ENCODE measurements at regions not wholly inside any gene's neighbourhood (a gene's known extent, or its start where the extent isn't known, plus 50 kb on each side); places are given as distances from the start of the nearest gene placed in this dataset.

DNA sequence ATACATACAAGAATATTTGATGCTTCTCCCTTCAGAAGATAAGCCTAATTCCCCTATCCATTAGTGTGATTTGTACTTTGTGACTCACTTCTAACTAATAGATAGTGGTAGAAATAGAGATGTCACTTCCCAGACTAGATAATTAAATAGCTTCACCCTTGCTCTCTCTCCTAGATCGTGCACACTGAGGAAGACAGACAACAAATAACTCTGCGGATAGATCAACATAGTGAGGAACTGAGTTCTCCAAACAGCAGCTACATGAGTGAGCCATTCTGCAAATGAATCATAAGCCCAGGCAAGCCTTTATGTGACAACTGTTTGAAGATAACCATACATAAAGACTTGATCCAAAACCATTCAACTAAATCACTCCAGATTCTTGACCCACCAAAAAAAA lies 1083.4 kb upstream of the C9orf72 start:
- FAIRE-seq, result no peak
- DNase-seq (ENCODE audit: insufficient read length, low spot score), result no peak
- TF ChIP-seq POLR2A (IDR thresholded peaks at IDR 0.05; ENCODE audit: low read depth, low read length), result no peak

DNA sequence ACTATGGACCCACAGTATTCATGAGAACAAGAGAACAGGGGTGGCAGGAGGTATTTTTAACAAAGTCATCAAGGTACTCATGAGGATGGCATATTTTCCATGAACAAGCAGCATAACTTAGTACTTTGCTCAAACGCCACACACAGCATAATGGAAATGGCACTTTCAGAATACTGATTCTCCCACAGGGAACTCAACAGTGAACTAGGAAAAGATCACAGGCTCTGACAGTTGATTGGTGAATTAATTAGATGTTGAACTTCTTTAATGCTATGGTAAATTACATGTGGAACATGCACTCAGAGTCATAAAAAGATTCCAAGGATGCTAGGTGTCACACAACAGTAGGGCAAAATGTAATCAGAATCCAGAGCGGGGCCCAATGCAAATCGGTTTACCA lies 1088.6 kb upstream of the C9orf72 start:
- no peak for TF ChIP-seq POLR2A (IDR thresholded peaks at IDR 0.05; ENCODE audit: low read depth, low read length)
- DNase-seq (ENCODE audit: insufficient read length, low spot score) (no peak), FAIRE-seq (no peak)

DNA sequence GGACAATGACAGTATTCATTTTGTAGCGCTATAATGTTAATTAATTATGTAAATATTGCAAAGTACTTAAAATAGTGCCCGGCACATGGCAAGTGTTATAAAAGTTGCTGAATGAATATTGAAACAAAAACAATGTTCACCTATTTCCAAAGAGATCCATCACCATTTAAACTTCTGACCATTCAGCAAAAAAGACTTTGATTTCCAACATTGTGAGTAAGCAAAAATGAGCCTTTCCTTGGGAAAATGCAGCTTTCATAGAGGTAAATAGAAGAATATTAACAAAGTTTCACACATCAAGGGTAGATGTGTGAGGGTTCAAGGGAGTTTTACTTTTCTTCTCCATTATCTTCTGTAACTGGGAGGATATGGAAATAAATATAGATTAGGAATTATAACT lies 1089.4 kb upstream of the C9orf72 start:
- no peak for TF ChIP-seq POLR2A (IDR thresholded peaks at IDR 0.05; ENCODE audit: low read depth, low read length)
- DNase-seq (ENCODE audit: insufficient read length, low spot score) (no peak), FAIRE-seq (no peak)

DNA sequence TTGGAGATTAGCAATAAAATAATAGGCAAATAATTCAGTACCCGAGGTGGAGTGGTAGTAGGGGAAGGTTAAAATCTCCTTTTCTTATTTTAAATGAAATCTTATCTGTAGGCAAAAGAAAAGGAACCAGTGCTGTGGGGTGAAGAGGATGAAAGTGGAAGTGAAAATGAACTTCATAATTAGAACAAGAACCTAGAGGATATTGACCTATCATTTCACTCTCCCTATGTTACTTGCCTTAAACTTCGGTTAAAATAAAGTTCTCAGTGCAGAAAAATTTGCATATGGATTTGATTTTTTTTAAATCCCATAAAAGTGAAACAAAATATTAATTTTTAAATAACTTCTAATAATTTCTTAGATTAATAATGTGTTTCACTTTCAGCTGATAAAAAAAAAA lies 1094.9 kb upstream of the C9orf72 start:
- FAIRE-seq, result no peak
- TF ChIP-seq POLR2A (IDR thresholded peaks at IDR 0.05; ENCODE audit: low read depth, low read length), result no peak
- DNase-seq (ENCODE audit: insufficient read length, low spot score), result no peak

DNA sequence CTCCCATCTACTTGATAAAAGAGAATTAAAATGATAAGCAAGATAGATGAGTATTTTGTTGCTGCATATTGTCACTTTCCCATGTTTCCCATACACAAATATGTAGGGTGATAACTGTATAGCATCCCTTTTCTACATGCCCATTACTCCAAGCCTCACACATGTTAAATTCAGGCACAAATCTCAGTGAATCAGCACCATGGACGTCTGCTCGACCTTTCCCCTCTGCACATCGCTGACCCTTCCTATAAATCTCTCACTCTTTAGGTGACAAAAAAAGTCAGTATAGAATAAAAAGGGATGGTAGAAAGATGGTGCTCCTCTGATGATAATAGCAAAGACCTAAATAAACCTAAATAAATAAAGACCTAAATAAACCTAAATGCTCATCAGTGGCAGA lies 1097.7 kb upstream of the C9orf72 start:
- DNase-seq (ENCODE audit: insufficient read length, low spot score), result no peak
- no peak for FAIRE-seq
- no peak for TF ChIP-seq POLR2A (IDR thresholded peaks at IDR 0.05; ENCODE audit: low read depth, low read length)

DNA sequence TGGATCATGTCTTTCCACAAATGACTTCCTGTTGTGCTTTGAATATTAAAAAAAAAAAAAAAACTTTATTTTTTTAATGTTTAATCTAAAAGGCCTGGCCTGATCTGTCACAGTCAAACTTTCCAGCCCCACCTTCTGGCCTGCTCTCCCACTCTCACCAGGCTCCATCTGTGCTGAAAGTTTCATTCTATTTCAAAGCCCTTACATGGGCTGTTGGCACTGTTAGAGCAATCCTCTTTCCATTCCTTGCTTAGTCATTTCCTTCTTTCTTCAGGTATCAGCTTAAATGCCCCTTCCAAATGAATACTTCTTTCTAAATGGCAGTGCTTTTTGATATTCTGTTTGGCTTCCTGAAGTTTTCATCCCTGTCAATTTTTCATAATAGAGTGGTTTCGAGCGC lies 1104.8 kb upstream of the C9orf72 start:
- FAIRE-seq (no peak), DNase-seq (ENCODE audit: insufficient read length, low spot score) (no peak)
- TF ChIP-seq POLR2A (IDR thresholded peaks at IDR 0.05; ENCODE audit: low read depth, low read length), result no peak

DNA sequence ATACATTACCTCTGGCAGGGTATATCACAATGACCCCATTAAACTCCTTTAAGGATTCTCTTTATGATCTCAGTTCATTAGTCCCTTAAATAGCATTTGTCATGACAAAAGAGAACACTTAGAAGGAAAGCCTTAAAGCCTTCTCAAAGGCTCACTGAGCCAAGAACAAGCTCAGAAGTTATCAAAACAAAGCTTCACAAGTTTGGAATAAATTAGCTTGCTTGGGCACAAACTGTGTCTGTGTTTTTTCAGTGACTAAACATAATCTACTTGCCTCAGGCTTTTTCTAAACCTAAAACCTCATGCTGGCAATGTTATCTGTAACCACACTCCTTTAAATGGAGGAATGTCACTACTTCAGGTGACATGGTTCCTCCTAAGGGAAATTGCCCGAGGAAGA lies 1114.9 kb upstream of the C9orf72 start:
- no peak for DNase-seq (ENCODE audit: insufficient read length, low spot score)
- no peak for TF ChIP-seq POLR2A (IDR thresholded peaks at IDR 0.05; ENCODE audit: low read depth, low read length)
- no peak for FAIRE-seq

DNA sequence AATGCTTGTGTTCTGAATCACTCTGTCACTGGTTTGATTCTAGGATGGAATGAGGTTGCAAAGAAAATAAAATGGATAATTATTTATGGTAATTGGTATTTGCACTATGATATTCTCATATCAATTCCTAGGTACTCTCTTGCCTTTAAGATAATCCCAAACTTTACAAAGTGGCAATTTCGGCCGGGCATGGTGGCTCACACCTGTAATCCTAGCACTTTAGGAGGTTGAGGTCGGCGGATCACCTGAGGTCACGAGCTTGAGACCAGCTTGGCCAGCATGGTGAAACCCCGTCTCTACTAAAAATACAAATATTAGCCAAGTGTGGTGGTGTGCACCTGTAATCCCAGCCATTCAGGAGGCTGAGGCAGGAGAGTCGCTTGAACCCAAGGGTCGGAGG lies 1118.7 kb upstream of the C9orf72 start:
- no peak for TF ChIP-seq POLR2A (IDR thresholded peaks at IDR 0.05; ENCODE audit: low read depth, low read length)
- DNase-seq (ENCODE audit: insufficient read length, low spot score) (no peak), FAIRE-seq (no peak)

DNA sequence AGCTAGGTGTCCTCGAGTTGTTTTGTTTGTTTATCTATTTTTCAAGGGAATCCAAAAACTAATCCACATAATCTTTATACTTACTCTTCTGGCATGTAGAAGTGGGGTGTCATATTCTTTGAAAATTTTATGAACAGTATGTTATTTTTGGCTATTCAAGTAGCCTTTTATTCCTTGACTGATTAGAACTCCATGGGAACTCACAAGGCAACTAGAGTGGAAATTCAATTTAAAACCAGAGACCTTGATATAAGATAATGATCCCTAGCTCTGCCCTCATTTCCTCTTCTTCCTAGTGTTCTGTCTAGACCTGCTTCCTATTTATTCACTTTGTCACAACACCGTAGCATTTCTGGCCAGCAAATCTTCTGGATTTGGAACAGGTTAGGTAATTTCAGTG lies 1123.7 kb upstream of the C9orf72 start:
- DNase-seq (ENCODE audit: insufficient read length, low spot score), result no peak
- no peak for TF ChIP-seq POLR2A (IDR thresholded peaks at IDR 0.05; ENCODE audit: low read depth, low read length)
- no peak for FAIRE-seq

DNA sequence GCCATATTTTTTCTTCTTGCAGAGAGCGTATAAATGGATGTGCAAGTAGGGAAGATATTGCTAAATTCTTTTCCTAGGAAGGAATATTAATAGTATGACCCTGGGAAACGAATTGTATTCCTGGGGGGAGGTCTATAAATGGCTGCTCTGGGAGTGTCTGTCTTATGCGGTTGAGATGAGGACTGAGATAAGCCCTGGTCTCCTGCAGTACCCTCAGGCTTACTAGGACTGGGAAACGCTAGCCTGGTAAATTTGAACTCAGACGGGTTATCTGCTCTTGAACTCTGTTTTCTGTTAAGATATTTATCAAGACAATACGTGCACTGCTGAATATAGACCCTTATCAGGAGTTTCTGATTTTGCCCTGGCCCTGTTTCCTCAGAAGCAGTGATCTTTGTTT lies 1126.4 kb upstream of the C9orf72 start:
- DNase-seq (ENCODE audit: insufficient read length, low spot score), result no peak
- TF ChIP-seq POLR2A (IDR thresholded peaks at IDR 0.05; ENCODE audit: low read depth, low read length), result no peak
- FAIRE-seq, result no peak

DNA sequence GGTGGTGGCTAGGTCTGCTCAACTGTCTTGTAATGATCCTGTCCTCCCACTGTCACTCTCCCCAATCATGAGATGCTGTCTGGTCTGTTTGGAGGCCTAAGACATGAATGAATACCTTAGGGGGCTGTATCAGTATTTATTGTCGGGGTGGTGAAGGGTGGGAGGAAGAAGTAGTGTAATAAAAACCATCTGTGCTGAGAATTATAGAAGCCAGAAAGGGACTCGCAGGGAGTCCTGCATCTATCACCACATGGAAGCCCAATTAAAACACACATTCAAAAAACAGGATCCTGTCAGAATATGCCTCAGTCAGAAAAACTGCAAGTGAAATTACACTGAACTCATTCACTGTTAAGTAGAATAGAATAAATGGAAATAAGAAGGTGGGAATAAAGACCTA lies 1134.3 kb upstream of the C9orf72 start:
- FAIRE-seq, result no peak
- DNase-seq (ENCODE audit: insufficient read length, low spot score), result no peak

DNA sequence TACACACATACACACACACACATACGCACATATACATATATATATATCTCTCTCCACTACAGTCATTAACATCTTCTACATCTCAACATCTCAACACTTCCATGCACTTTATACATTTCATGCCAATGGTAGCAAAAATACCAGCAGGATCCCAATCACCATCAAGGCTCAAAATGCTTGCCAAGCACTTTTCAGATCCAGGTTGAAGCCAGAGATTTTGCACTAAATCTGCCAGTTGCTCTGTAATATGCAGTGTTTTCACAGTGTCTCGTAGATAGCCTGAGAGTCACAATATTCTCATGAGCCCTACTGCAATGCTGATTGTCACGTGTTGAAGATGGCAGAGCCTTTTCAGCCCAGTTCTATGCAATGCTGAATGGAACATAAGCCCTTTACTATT lies 1140.9 kb upstream of the C9orf72 start:
- TF ChIP-seq POLR2A (IDR thresholded peaks at IDR 0.05; ENCODE audit: low read depth, low read length), result no peak
- FAIRE-seq, result no peak
- DNase-seq (ENCODE audit: insufficient read length, low spot score), result no peak

More for the DNA sequence above, 1134.3 kb upstream of the C9orf72 start:
- no peak for TF ChIP-seq POLR2A (IDR thresholded peaks at IDR 0.05; ENCODE audit: low read depth, low read length)

DNA sequence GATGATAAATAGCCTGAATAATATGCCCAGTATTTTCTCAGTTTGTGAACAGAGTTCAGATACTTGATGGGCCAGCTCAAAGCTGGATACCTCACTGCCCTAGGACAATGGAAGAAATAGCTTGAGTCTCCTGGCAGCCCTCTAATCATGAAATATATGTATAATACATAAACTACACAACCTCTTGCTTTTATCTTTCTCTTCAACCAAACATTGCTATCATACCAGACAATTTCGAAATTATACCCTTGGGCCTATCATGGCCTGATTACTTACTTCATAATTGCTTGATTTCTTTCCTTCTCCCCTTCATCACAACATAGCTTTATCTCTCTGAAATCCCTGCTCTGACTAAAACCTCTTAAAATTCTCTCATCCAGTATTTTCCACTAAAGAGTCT lies 1144.9 kb upstream of the C9orf72 start:
- FAIRE-seq, result no peak
- TF ChIP-seq POLR2A (IDR thresholded peaks at IDR 0.05; ENCODE audit: low read depth, low read length), result no peak
- no peak for DNase-seq (ENCODE audit: insufficient read length, low spot score)

DNA sequence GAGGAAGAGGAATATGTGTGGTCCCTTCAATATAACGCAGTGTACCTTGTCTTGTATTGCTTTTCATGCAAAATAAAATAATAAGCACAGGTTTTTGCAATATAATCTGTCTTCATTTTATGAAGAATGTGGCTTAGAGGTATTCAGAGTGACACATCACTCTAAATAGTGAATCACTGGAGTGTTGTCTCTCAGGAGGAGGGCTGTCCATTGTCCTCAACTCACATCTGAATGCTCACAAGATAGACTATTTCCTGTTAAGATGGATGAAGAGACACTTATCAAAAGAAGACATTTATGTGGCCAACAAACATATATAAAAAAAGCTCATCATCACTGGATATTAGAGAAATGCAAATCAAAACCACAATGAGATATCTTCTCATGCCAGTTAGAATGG lies 1147.5 kb upstream of the C9orf72 start:
- no peak for TF ChIP-seq POLR2A (IDR thresholded peaks at IDR 0.05; ENCODE audit: low read depth, low read length)
- DNase-seq (ENCODE audit: insufficient read length, low spot score) (no peak), FAIRE-seq (no peak)

DNA sequence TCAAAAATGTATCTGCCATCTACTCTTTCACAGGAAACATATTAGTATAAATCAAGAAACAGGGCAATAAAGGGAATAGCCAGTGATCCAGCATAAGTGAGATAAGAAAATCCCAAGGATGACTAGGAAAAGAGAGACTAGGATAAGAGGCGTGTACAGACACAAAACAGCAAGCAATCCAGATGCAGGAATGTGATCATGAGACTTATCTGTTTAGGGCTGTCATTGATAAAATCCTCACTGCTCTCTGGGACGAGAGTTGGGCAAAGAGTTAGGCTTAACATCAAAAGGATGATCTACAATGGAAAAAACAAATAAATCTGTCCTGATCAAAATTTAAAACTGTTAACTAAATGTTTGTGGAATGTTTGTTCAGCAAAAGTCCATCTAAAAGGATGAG lies 1156.8 kb upstream of the C9orf72 start:
- FAIRE-seq (no peak), DNase-seq (ENCODE audit: insufficient read length, low spot score) (no peak)
- TF ChIP-seq POLR2A (IDR thresholded peaks at IDR 0.05; ENCODE audit: low read depth, low read length), result no peak

DNA sequence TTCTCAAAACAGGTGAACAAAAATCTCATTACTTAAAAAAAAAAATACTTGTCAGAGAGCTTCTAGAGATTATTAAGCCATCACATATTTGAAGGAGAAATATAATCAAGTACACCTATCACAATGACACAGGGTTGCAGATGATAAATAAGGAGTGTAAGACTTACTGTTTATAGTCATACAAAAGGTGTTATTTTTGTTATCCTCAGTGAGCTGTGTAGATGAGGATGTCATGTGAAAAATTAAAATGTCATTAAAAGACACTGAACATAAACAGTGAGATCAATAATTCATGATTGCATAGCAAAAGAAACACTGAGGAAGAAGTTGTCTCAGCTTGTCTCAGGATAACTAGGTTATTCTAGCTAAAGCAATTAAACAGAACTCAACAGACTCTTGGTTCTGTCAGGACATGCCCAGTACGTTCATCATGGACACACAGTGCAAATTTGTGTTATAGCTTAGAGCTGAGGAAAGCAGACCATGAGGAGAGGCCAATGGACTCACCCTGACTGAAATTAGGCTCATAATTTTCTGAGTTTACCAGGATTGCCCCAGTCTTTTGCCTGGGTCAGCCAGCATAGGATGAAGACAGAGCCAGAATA lies 1162.6 kb upstream of the C9orf72 start:
- no peak for FAIRE-seq
- no peak for TF ChIP-seq POLR2A (IDR thresholded peaks at IDR 0.05; ENCODE audit: low read depth, low read length)
- no peak for DNase-seq (ENCODE audit: insufficient read length, low spot score)

Measured in H54 (cell line).